ENCODE measurements at regions not wholly inside any gene's neighbourhood (a gene's known extent, or its start where the extent isn't known, plus 50 kb on each side); places are given as distances from the start of the nearest gene placed in this dataset.

DNA sequence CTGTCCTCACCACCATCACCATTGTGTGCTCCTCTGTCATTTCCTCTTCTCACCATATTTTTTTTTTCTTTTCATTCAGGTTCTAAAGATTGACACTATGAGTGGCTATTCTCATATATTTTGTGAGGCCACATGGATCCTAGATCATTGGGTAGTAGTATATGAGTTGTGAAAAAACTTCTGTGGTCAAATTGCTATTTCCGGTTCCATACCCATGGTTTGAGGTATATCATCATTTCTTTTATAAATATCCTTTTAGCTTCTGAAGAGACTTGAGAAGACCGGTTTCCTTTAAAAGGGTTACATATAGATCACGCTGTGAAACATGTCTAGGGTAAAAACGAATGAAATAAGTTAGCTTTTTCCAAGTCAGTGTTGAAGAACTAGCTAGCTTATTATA is 769.3 kb downstream of the NOVA1 start:
- no peaks in the 10 kb centered on the region for H3K4me1 ChIP-seq (ENCODE audit: insufficient read depth, low read length)
- Mint-ChIP-seq H3K27me3 (ENCODE audit: low read depth) (no peaks in the 10 kb centered on the region), H3K4me3 (no peak overlapping the region), H3K4me1 (peaks cover 3 to 9% of the 10 kb centered on the region in 2 experiments), H3K9me3 (no peaks in the 10 kb centered on the region; a peak in 1 of 5 replicates), H3K36me3 (ENCODE audit: insufficient read depth in 1 of 3, low read depth in 3 of 3) (no peaks in the 10 kb centered on the region), H3K27ac (no peak overlapping the region)
- H3K27ac ChIP-seq (ENCODE audit: insufficient read length, low read depth, low read length), result no peak overlapping the region
- H3K56ac ChIP-seq (ENCODE audit: insufficient read length, low read depth, low read length), result no peak overlapping the region
- H3K14ac ChIP-seq (ENCODE audit: insufficient read depth, low read length), result no peak overlapping the region
- no peak overlapping the region for H3K4ac ChIP-seq (ENCODE audit: low read depth, low read length)
- no CpG with 5 or more reads among the region's 4 CpGs for WGBS (ENCODE audit: extremely low coverage, insufficient read length, low lambda C conversion rate)
- H2AK5ac ChIP-seq (ENCODE audit: insufficient read length, low read length), result no peak overlapping the region
- H2BK5ac ChIP-seq (ENCODE audit: insufficient read length, low read length), result no peak overlapping the region
- no peak overlapping the region for H2AFZ ChIP-seq (ENCODE audit: low read length)
- H2BK120ac ChIP-seq (ENCODE audit: low read depth, low read length, poor library complexity, severe bottlenecking), result no peak overlapping the region
- H3K79me1 ChIP-seq (ENCODE audit: insufficient read depth, low read depth, low read length, poor library complexity, severe bottlenecking), result no peaks in the 10 kb centered on the region
- no peaks in the 10 kb centered on the region for H3K79me2 ChIP-seq (ENCODE audit: insufficient read depth, low read length)
- H3K27me3 ChIP-seq (ENCODE audit: insufficient read depth, low read length), result no peaks in the 10 kb centered on the region
- no peak overlapping the region for H3K4me2 ChIP-seq (ENCODE audit: insufficient read depth, insufficient read length, low read length)
- no peak for DNase-seq
- H4K20me1 ChIP-seq (ENCODE audit: control insufficient read depth, insufficient read depth, insufficient read length), result no peaks in the 10 kb centered on the region
- H3K23ac ChIP-seq (ENCODE audit: insufficient read length, low read depth, low read length), result no peak overlapping the region
- no peak overlapping the region for H3K18ac ChIP-seq (ENCODE audit: insufficient read length, low read depth, low read length)
- no peak overlapping the region for H4K91ac ChIP-seq (ENCODE audit: insufficient read length, low read depth, low read length)
- no peaks in the 10 kb centered on the region for H3K23me2 ChIP-seq (ENCODE audit: insufficient read length, low read depth, low read length, poor library complexity, severe bottlenecking)
- H4K5ac ChIP-seq (ENCODE audit: insufficient read length, low read depth, low read length), result no peak overlapping the region
- no peaks in the 10 kb centered on the region for H3K9me3 ChIP-seq (ENCODE audit: control insufficient read depth, low read depth, low read length)
- no peak overlapping the region for H3K9ac ChIP-seq (ENCODE audit: extremely low read depth, insufficient read length, low read length)
- H4K8ac ChIP-seq (replicated peaks; ENCODE audit: insufficient read length, low read depth, low read length), result no peak overlapping the region
- H3T11ph ChIP-seq (ENCODE audit: low read length), result no peak overlapping the region
- no peak overlapping the region for H2BK20ac ChIP-seq (ENCODE audit: low read depth, low read length, poor library complexity, severe bottlenecking)
- TF ChIP-seq, protein P1, sequence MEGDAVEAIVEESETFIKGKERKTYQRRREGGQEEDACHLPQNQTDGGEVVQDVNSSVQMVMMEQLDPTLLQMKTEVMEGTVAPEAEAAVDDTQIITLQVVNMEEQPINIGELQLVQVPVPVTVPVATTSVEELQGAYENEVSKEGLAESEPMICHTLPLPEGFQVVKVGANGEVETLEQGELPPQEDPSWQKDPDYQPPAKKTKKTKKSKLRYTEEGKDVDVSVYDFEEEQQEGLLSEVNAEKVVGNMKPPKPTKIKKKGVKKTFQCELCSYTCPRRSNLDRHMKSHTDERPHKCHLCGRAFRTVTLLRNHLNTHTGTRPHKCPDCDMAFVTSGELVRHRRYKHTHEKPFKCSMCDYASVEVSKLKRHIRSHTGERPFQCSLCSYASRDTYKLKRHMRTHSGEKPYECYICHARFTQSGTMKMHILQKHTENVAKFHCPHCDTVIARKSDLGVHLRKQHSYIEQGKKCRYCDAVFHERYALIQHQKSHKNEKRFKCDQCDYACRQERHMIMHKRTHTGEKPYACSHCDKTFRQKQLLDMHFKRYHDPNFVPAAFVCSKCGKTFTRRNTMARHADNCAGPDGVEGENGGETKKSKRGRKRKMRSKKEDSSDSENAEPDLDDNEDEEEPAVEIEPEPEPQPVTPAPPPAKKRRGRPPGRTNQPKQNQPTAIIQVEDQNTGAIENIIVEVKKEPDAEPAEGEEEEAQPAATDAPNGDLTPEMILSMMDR (conservative IDR thresholded peaks at IDR 0.05), result no peak
- no peak overlapping the region for H2BK15ac ChIP-seq (ENCODE audit: low read depth, low read length)
- no peak overlapping the region for H2BK12ac ChIP-seq (ENCODE audit: insufficient read length, low read depth, low read length)

All from H9 (cell line).